ENCODE measurements at regions not wholly inside any gene's neighbourhood (a gene's known extent, or its start where the extent isn't known, plus 50 kb on each side); places are given as distances from the start of the nearest gene placed in this dataset.

DNA sequence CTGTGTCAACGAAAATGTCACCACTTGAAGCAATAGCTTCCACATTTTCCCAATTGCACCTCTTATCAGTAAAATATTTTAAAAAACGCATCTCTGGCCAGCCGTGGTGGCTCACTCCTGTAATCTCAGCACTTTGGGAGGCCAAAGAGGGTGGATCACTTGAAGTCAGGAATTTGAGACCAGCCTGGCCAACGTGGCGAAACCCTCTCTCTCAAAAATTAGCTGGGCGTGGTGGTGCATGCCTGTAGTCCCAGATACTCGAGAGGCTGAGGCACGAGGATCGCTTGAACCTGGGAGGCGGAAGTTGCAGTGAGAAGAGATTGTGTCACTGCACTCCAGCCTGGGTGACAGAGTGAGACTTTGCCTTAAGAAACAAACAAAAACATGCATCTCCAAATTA is 210.1 kb upstream of the CHD1 start:
- FAIRE-seq, result no peak
- no peak for DNase-seq (ENCODE audit: insufficient read length, low spot score)
- no peak for TF ChIP-seq CTCF (IDR thresholded peaks at IDR 0.05; ENCODE audit: insufficient read depth, missing control alignments)

DNA sequence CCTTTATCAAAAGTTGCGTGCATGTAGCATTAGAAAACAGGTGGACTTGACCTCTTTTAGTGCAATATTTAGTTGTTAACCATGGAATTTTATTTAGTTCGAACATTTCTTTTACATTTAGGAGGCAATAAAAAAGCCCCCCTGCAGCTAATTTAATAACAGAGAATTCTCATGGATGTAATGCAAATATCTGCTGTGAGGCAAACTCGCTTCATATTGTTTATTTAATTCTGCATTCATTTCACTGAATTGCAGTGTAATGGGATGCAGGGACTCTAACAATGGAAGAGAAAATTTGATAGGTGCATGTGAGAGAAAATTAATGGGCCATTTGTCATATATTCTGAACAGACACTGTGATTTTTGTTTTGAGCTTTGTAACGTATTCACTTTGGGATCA is 205.1 kb upstream of the CHD1 start:
- no peak for FAIRE-seq
- no peak for TF ChIP-seq CTCF (IDR thresholded peaks at IDR 0.05; ENCODE audit: insufficient read depth, missing control alignments)
- no peak for DNase-seq (ENCODE audit: insufficient read length, low spot score)

GRCh38 chr5:99129768-99130501 is 201.1 kb upstream of the CHD1 start:
- no peak for FAIRE-seq
- DNase-seq (ENCODE audit: insufficient read length, low spot score), result no peak
- no peak for TF ChIP-seq CTCF (IDR thresholded peaks at IDR 0.05; ENCODE audit: insufficient read depth, missing control alignments)

- DNase-seq (ENCODE audit: insufficient read length, low spot score) (no peak), FAIRE-seq (no peak)
- no peak for TF ChIP-seq CTCF (IDR thresholded peaks at IDR 0.05; ENCODE audit: insufficient read depth, missing control alignments)
Observed at GRCh38 chr5:99122976-99123375, 194.2 kb upstream of the CHD1 start.

DNA sequence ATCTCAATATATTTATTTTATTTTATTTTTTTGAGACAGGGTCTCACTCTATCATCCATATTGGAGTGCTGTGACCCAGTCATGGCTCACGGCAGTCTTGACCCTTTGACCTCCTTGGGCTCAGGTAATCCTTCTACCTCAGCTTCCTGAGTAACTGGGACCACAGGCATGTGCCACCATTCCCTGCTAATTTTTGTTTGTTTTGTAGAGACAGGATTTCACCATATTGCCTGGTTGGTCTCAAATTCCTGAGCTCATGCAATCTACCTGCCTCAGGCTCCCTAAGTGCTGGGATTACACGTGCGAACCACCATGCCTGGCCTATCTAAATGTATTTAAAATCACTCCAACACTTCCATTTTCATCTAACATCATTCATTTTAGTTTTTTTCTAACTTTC is 190.5 kb upstream of the CHD1 start:
- TF ChIP-seq CTCF (IDR thresholded peaks at IDR 0.05; ENCODE audit: insufficient read depth, missing control alignments), result no peak
- DNase-seq (ENCODE audit: insufficient read length, low spot score), result no peak
- FAIRE-seq, result no peak

DNA sequence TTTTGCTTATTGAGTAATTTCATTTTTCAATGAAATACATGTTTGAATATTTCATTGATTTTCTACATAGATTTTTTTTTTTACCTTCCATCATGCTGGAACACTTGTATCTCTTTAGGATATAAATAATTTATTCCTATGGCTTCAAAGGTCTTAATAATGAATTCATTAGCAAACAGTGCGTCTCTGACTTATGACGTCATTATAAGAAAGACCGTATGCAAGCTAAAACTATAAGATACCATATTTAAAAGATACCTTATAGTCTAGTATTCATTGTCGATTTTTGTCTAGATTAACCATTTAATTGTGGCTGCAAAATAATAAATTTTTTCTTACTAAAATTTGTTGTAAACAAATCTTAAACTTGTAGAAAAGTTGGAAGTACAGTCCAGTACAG is 187.7 kb upstream of the CHD1 start:
- FAIRE-seq (no peak), DNase-seq (ENCODE audit: insufficient read length, low spot score) (no peak)
- TF ChIP-seq CTCF (IDR thresholded peaks at IDR 0.05; ENCODE audit: insufficient read depth, missing control alignments), result no peak

GRCh38 chr5:99109894-99110293 is 181.1 kb upstream of the CHD1 start:
- no peak for FAIRE-seq
- no peak for DNase-seq (ENCODE audit: insufficient read length, low spot score)
- TF ChIP-seq CTCF (IDR thresholded peaks at IDR 0.05; ENCODE audit: insufficient read depth, missing control alignments), result no peak
